GM12864 (cell line): ENCODE measurements at regions not wholly inside any gene's neighbourhood (a gene's known extent, or its start where the extent isn't known, plus 50 kb on each side); places are given as distances from the start of the nearest gene placed in this dataset.

Experiments
- DNase-seq: peaks from one replicate; pipeline ENCODE4 v3.0.0-alpha.2; 2011; ENCODE audit warnings: low read depth
- H3K4me3 ChIP-seq: 2 replicates; pipeline ENCODE4 v1.5.1; 2011; ENCODE audit warnings: mild to moderate bottlenecking, low read depth, low read length, control low read depth
- TF ChIP-seq, protein P1 (sequence below): IDR thresholded peaks from 2 replicates; pipeline ENCODE4 v1.5.1; 2011; ENCODE audit warnings: low read depth, mild to moderate bottlenecking, moderate library complexity, low read length, control low read depth, inconsistent platforms; ENCODE audit errors: missing control alignments

- H3K4me3 ChIP-seq, result no peak overlapping the region
- TF ChIP-seq, protein P1, sequence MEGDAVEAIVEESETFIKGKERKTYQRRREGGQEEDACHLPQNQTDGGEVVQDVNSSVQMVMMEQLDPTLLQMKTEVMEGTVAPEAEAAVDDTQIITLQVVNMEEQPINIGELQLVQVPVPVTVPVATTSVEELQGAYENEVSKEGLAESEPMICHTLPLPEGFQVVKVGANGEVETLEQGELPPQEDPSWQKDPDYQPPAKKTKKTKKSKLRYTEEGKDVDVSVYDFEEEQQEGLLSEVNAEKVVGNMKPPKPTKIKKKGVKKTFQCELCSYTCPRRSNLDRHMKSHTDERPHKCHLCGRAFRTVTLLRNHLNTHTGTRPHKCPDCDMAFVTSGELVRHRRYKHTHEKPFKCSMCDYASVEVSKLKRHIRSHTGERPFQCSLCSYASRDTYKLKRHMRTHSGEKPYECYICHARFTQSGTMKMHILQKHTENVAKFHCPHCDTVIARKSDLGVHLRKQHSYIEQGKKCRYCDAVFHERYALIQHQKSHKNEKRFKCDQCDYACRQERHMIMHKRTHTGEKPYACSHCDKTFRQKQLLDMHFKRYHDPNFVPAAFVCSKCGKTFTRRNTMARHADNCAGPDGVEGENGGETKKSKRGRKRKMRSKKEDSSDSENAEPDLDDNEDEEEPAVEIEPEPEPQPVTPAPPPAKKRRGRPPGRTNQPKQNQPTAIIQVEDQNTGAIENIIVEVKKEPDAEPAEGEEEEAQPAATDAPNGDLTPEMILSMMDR, result no peak
- DNase-seq, result no peak
These were observed 72.1 kb downstream of the AKR1C4 start for GRCh38 chr10:5268743-5269142.

DNA sequence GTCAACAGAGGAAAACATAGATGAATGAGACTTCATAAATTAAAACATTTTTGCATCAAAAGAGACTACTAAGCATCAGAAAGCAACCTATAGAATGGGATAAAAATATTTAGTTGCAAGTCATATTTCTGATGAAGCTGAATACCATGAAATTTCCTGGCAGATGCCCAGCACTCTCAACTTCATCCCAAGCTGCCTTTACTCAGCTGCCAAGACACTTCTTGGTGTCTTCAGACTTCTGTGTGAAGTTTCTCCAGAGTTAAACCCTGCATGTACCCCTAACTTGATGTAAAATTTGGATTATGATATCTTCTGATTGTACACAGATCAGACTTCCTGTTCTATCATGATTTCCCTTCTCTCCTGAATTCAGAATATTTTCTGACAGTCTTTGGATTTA lies 73.2 kb downstream of the AKR1C4 start:
- H3K4me3 ChIP-seq, result no peak overlapping the region
- TF ChIP-seq, protein P1, result no peak
- no peak for DNase-seq

GRCh38 chr10:5271526-5271925 lies 74.9 kb downstream of the AKR1C4 start:
- TF ChIP-seq, protein P1, result no peak
- no peak for DNase-seq
- H3K4me3 ChIP-seq, result no peak overlapping the region

DNA sequence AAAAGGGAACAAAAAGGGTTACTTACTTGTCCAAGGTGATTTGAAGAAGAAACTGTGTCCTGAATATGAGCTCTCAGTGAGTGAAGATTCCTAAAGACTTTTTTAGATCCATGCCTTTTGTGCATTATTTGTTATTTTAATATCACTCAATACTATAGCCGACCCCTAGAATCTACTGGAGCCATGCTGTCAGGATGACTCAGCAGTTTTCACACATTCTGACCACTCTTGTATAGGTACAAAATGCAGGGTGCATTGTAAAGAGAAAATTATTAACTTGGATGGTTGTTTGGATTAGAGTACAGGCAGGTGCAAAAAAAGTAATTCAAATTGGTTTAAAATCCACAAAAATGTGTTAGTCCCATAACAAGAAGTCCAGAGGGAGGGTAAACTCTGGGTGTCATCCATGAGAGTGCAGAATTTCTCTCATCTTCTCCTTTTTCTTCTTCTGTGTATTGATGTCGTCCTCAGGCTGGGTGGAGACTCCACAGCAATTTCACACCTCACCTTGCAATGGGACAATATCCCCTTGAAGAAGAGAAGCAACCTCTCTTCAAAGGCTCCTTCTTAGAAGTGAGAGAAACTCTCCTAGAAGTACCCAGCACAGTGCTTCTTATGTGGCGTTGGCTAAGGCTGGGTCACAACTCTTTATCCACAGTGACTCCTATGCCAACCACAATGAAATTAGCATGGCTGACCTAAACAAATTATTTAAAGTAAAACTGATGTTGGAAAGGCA lies 75.6 kb downstream of the AKR1C4 start:
- TF ChIP-seq, protein P1, result no peak
- H3K4me3 ChIP-seq, result no peak overlapping the region
- no peak for DNase-seq

GRCh38 chr10:5274795-5275194 lies 78.2 kb downstream of the AKR1C4 start:
- DNase-seq, result no peak
- TF ChIP-seq, protein P1, result no peak
- H3K4me3 ChIP-seq, result no peak overlapping the region

DNA sequence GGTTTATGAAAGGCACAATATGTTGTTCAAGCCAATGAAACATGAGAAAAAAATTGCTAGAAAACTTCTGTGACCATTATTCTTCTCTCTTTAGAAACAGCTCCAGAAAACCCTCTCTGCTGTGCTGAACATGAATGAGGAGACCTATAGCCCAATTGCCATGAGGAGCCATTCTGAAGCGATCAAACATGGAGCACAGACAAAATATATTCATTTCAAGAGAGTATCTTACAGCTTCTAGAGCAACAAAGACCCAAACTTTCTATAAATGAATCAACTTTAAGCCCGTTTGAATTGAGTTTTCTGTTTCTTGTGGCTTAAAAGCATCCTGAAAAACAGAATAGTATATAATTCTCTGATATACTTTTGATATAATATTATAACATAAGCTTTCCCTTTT lies 83.4 kb upstream of the UCN3 start:
- DNase-seq, result no peak
- TF ChIP-seq, protein P1, result no peak
- H3K4me3 ChIP-seq, result no peak overlapping the region

DNA sequence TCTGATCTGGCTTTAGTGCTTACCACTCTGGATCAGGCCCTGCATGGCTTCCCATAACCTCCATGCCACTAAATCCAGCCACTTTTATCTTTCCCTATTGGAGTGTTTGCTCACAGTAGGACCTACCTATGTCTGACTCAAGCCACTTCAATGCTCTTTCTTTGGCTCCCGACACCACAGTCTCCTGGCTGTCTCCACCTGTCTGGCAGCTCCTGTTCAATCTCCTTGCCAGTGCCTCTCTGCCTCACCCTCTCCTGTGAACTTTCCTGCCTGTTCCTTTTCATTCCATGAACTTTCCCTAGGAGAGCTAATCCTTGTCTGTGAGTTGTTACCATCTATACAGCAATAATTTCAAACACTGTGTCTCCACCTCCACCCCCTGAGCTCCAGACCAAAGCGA lies 82.6 kb upstream of the UCN3 start:
- DNase-seq, result no peak
- no peak overlapping the region for H3K4me3 ChIP-seq
- TF ChIP-seq, protein P1, result no peak
